ENCODE measurements at regions not wholly inside any gene's neighbourhood (a gene's known extent, or its start where the extent isn't known, plus 50 kb on each side); places are given as distances from the start of the nearest gene placed in this dataset.

DNA sequence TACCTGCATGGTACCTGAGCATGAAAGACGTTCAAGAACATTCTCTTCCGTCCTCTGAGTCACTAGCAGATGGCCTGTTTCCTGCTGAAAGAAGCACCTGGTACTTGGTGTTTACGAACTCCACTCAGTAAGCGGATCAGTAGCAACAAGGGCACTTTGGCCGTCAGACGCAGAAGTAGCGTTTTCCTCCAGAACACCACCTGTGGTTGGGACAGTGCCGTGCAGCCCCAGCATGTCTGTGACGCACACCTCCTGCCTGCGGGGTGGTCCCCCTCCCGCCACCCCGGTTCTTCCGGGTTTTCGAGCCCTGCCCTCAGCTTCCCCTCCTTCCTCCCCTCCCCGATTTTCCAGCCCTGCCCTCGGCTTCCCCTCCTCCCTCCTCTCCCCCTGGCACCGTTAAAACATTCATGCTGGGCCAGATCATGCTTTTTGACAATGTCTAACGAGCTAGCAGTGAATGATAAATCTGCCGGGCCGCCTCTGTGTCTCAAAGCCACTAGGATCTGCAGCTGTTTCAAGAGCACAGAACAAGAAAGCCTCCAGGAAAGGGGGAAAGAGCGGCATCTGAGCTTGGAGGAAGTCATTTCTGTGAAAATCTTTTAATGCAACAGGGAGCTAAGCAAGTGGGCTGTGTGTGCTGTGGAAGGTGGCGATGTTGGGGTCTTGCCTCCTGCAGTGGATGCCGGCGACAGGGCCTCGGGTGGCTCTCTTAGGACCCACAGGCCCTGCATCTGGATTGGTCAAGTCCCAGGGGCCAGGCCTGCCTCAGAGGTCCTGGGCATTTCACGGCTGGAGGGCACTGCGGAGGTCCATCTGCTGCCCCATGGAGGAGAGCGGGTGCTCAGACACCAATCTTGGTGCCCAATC lies 207.9 kb downstream of the ERMARD start:
- H3K27me3 ChIP-seq (ENCODE audit: control insufficient read depth, insufficient read depth, low read length), result no peaks in the 10 kb centered on the region
- no peak overlapping the region for H2AFZ ChIP-seq
- H3K36me3 ChIP-seq (ENCODE audit: control insufficient read depth, insufficient read depth, low read length), result no peaks in the 10 kb centered on the region
- TF ChIP-seq, protein P1, sequence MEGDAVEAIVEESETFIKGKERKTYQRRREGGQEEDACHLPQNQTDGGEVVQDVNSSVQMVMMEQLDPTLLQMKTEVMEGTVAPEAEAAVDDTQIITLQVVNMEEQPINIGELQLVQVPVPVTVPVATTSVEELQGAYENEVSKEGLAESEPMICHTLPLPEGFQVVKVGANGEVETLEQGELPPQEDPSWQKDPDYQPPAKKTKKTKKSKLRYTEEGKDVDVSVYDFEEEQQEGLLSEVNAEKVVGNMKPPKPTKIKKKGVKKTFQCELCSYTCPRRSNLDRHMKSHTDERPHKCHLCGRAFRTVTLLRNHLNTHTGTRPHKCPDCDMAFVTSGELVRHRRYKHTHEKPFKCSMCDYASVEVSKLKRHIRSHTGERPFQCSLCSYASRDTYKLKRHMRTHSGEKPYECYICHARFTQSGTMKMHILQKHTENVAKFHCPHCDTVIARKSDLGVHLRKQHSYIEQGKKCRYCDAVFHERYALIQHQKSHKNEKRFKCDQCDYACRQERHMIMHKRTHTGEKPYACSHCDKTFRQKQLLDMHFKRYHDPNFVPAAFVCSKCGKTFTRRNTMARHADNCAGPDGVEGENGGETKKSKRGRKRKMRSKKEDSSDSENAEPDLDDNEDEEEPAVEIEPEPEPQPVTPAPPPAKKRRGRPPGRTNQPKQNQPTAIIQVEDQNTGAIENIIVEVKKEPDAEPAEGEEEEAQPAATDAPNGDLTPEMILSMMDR (IDR thresholded peaks at IDR 0.05), result no peak
- no peaks in the 10 kb centered on the region for H3K79me2 ChIP-seq
- H3K4me2 ChIP-seq (ENCODE audit: low read length), result no peak overlapping the region
- no peaks in the 10 kb centered on the region for H3K4me1 ChIP-seq
- no peak overlapping the region for H3K4me3 ChIP-seq (ENCODE audit: low read depth, low read length)
- no peak overlapping the region for H3K9ac ChIP-seq
- H3K9me3 ChIP-seq (ENCODE audit: control insufficient read depth, low read length), result no peaks in the 10 kb centered on the region
- no peak overlapping the region for H3K27ac ChIP-seq

DNA sequence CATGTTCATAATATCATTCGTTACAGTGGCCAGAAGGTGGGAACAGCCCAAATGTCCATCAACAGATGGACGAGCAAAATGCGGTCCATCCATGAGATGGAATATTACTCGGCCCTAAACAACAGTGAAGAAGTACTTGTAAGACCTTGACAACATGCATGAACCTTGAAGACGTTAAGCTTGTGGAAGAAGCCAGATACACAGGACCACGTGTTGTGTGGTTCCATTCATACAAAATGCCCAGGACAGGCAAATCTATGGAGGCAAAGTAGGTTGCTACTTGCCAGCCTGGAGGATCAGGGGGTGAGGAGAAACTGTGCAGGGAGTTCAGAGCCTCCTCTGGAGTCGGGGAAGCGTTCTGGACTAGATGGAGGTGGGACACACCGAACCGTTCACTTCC lies 207.1 kb downstream of the ERMARD start:
- no peak overlapping the region for H3K4me2 ChIP-seq (ENCODE audit: low read length)
- no peak overlapping the region for H3K4me3 ChIP-seq (ENCODE audit: low read depth, low read length)
- H3K9ac ChIP-seq, result no peak overlapping the region
- no peaks in the 10 kb centered on the region for H3K4me1 ChIP-seq
- no peak overlapping the region for H2AFZ ChIP-seq
- no peak overlapping the region for H3K27ac ChIP-seq
- no peaks in the 10 kb centered on the region for H3K79me2 ChIP-seq
- TF ChIP-seq, protein P1 (IDR thresholded peaks at IDR 0.05), result no peak
- H3K9me3 ChIP-seq (ENCODE audit: control insufficient read depth, low read length), result no peaks in the 10 kb centered on the region
- H3K36me3 ChIP-seq (ENCODE audit: control insufficient read depth, insufficient read depth, low read length), result no peaks in the 10 kb centered on the region
- H3K27me3 ChIP-seq (ENCODE audit: control insufficient read depth, insufficient read depth, low read length), result no peaks in the 10 kb centered on the region

DNA sequence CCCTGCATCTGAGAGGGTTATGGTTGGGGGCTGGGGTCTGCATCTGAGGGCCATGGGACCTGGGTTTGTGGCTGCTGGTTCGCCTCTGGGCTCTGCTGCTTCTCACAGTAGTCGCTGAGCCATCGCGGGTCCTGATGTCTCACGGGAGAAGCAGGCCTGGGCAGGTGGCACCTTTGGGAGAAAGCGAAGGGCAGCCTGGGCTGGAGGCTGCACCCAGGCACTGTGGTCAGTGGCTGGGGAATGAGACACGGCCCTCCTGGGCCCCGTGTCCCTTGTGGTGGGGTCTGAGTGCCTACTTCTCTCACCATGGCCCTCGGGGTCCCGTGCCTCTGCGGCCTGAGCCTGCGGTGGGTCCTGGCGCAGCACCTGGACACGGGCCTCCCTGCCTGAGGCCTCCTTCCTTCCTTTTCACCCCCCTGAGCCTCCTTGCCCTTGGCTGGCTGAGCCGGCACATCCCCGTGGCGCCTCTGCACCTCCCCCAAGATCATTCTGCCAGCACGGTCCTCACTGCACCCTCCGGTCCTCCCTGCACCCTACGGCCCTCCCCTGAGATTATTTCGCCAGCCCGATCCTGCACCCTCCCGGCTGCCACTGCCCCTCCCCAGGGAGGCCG lies 206.0 kb downstream of the ERMARD start:
- Histone ChIP-seq H3K9me3 (ENCODE audit: control insufficient read depth, low read length) (no peaks in the 10 kb centered on the region), H3K4me2 (ENCODE audit: low read length) (no peak overlapping the region), H3K36me3 (ENCODE audit: control insufficient read depth, insufficient read depth, low read length) (no peaks in the 10 kb centered on the region), H3K4me3 (ENCODE audit: low read depth, low read length) (no peak overlapping the region), H3K27ac (no peak overlapping the region), H3K79me2 (no peaks in the 10 kb centered on the region), H3K9ac (no peak overlapping the region), H3K27me3 (ENCODE audit: control insufficient read depth, insufficient read depth, low read length) (no peaks in the 10 kb centered on the region), H3K4me1 (no peaks in the 10 kb centered on the region), H2AFZ (no peak overlapping the region)
- TF ChIP-seq, protein P1 (IDR thresholded peaks at IDR 0.05), result no peak

DNA sequence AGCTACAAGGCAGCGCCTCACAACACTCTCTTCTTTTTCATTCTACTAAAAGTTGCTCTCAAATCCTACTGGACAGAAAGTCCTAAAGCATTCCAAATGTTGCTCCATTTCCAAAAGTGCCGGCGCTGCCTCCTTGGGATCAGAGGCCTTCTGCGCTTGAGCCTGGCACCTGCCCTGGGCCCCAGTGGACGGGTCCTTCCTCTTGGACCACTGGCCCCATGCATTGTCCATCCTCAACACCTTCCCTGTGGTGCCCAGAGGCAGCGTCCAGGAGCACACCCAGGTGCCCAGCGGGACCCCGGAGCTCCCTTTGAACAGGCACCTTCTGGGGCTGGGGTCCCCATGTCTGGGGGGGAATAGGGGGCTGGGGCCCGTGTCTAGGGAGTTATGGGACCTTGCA lies 205.2 kb downstream of the ERMARD start:
- H3K9me3 ChIP-seq (ENCODE audit: control insufficient read depth, low read length), result no peaks in the 10 kb centered on the region
- no peak overlapping the region for H3K27ac ChIP-seq
- no peaks in the 10 kb centered on the region for H3K27me3 ChIP-seq (ENCODE audit: control insufficient read depth, insufficient read depth, low read length)
- no peak overlapping the region for H2AFZ ChIP-seq
- H3K36me3 ChIP-seq (ENCODE audit: control insufficient read depth, insufficient read depth, low read length), result no peaks in the 10 kb centered on the region
- no peak overlapping the region for H3K4me3 ChIP-seq (ENCODE audit: low read depth, low read length)
- no peaks in the 10 kb centered on the region for H3K79me2 ChIP-seq
- H3K9ac ChIP-seq, result no peak overlapping the region
- no peaks in the 10 kb centered on the region for H3K4me1 ChIP-seq
- H3K4me2 ChIP-seq (ENCODE audit: low read length), result no peak overlapping the region
- TF ChIP-seq, protein P1 (IDR thresholded peaks at IDR 0.05), result no peak
